ENCODE measurements at regions not wholly inside any gene's neighbourhood (a gene's known extent, or its start where the extent isn't known, plus 50 kb on each side); places are given as distances from the start of the nearest gene placed in this dataset.

DNA sequence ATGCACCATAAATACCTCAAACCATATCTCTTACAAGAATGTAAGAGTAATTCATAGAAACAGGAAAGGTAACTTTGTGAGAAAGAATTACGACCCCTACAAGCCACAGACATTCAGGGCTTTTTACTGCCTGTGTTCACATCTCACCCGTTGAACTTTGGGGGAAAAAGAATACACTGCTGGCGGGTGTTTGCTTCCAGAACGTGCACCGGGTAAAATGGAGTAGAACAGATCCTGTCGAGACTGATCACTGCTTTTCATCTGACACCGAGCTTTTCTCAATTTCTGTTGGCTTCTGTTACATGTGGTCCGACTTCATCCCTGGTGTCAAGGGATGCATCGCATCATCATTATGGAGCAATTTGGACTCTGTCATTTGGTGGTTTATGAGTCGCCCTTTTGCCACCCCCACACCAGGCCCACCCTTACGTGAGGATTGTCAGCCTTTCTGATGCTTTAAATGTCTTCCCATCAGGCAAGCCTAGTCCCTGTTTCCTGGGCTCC lies 219.2 kb upstream of the ZFP64 start:
- intact Hi-C loops (cut with DNase I; ENCODE audit: low total_unique reads): no loop called here
- no peaks in the 10 kb centered on the region for H3K27me3 ChIP-seq
- H3K36me3 ChIP-seq: no peaks in the 10 kb centered on the region
- 62 to 74% (median 68%) methylated on average over 11 of the region's 11 CpGs for WGBS, 5 donors
- TF ChIP-seq, protein P1, sequence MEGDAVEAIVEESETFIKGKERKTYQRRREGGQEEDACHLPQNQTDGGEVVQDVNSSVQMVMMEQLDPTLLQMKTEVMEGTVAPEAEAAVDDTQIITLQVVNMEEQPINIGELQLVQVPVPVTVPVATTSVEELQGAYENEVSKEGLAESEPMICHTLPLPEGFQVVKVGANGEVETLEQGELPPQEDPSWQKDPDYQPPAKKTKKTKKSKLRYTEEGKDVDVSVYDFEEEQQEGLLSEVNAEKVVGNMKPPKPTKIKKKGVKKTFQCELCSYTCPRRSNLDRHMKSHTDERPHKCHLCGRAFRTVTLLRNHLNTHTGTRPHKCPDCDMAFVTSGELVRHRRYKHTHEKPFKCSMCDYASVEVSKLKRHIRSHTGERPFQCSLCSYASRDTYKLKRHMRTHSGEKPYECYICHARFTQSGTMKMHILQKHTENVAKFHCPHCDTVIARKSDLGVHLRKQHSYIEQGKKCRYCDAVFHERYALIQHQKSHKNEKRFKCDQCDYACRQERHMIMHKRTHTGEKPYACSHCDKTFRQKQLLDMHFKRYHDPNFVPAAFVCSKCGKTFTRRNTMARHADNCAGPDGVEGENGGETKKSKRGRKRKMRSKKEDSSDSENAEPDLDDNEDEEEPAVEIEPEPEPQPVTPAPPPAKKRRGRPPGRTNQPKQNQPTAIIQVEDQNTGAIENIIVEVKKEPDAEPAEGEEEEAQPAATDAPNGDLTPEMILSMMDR (IDR thresholded peaks at IDR 0.05): no peak
- TF ChIP-seq POLR2A (IDR thresholded peaks at IDR 0.05) (no peak), POLR2AphosphoS5 (IDR thresholded peaks at IDR 0.05) (no peak), EP300 (IDR thresholded peaks at IDR 0.05) (no peak)
- no peak for DNase-seq
- peaks cover 0 to 4% (median 0%) of the 10 kb centered on the region in 4 donors for H3K4me1 ChIP-seq
- H3K4me3 ChIP-seq: no peak overlapping the region
- no peak overlapping the region for H3K27ac ChIP-seq
- no peaks in the 10 kb centered on the region for H3K9me3 ChIP-seq

DNA sequence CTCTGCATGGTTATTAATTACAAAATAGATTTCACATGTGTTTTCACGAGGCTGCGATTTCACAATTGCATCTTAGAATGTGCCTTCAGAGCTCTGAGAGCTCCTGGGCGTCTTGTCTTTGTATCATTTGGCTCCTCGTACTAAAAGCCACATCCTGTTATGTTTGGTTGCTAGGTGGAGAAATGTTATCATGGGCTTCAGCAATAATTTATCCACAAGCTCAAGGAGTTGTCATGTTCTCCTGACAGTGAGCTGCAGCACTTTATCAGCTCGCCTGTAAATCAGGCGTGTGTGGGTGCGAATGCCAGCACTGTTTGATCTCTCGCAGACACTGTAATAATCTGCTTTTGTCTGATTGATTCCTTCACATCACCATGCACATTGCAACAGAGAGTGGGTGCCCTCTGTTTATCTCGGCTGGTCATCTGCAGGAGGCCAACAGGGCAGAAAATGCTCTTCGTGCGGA lies 218.6 kb upstream of the ZFP64 start:
- Histone ChIP-seq H3K36me3 (no peaks in the 10 kb centered on the region), H3K9me3 (no peaks in the 10 kb centered on the region), H3K27me3 (no peaks in the 10 kb centered on the region), H3K4me1 (peaks cover 0 to 9% (median 0%) of the 10 kb centered on the region in 4 donors), H3K27ac (peak overlapping the region in 1 of 5 donors; percentile 10), H3K4me3 (no peak overlapping the region)
- intact Hi-C loops (cut with DNase I; ENCODE audit: low total_unique reads): no loop called here
- TF ChIP-seq, protein P1 (IDR thresholded peaks at IDR 0.05): no peak
- TF ChIP-seq POLR2A (IDR thresholded peaks at IDR 0.05) (no peak), EP300 (IDR thresholded peaks at IDR 0.05) (no peak), POLR2AphosphoS5 (IDR thresholded peaks at IDR 0.05) (no peak)
- DNase-seq: peak in 1 of 2 donors; percentile 70
- WGBS, 5 donors: 50 to 62% (median 60%) methylated on average over 11 of the region's 11 CpGs

DNA sequence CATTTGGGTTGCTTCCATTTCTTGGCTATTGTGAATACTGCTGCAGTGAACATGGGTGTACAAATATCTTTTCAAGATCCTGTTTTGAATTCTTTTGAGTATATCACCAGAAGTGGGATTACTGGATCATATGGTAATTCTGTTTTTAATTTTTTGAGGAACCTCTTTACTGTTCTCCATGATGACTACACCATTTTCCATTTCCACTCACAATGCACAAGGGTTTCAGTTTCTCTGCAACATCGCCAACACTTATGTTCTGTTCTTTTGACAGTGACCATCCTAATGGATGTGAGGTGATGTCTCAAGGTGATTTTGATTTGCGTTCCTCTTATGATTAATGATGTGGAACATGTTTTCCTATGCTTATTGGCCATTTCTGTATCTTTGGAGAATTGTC lies 214.4 kb upstream of the ZFP64 start:
- intact Hi-C loops (cut with DNase I; ENCODE audit: low total_unique reads): no loop called here
- TF ChIP-seq POLR2AphosphoS5 (IDR thresholded peaks at IDR 0.05): no peak
- TF ChIP-seq EP300 (IDR thresholded peaks at IDR 0.05): no peak
- TF ChIP-seq, protein P1 (IDR thresholded peaks at IDR 0.05): no peak
- TF ChIP-seq POLR2A (IDR thresholded peaks at IDR 0.05): no peak
- 92 to 98% (median 95%) methylated on average over 2 of the region's 2 CpGs for WGBS, 5 donors

DNA sequence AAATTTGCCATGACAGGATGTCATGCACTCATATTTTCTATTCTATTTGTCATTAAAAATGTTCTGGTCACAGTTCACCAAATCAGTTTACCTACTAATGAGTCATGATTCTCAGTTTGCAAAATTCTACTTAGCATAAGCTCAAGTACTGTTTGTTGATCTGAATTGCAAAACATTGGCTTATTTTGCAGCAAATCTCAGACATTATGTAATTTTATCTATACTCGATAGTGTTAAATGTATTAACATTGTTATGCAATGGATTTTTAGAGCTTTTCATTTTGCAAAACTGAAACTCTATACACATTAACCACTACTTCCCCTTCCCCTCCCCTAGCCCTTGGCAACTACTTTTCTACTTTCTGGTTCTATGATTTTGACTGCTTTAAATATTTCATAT lies 213.8 kb upstream of the ZFP64 start:
- Histone ChIP-seq H3K4me1 (peaks cover 0 to 9% (median 0%) of the 10 kb centered on the region in 4 donors), H3K4me3 (no peak overlapping the region), H3K36me3 (no peaks in the 10 kb centered on the region), H3K27me3 (no peaks in the 10 kb centered on the region), H3K9me3 (no peaks in the 10 kb centered on the region), H3K27ac (no peak overlapping the region)
- no peak for DNase-seq
- TF ChIP-seq, protein P1 (IDR thresholded peaks at IDR 0.05): no peak
- TF ChIP-seq POLR2AphosphoS5 (IDR thresholded peaks at IDR 0.05): no peak
- no peak for TF ChIP-seq EP300 (IDR thresholded peaks at IDR 0.05)
- TF ChIP-seq POLR2A (IDR thresholded peaks at IDR 0.05): no peak
- intact Hi-C loops (cut with DNase I; ENCODE audit: low total_unique reads): no loop called here
- 20 to 45% (median 33%) methylated on average over 1 of the region's 1 CpG for WGBS, 5 donors

More for the DNA sequence above, 214.4 kb upstream of the ZFP64 start:
- no peak overlapping the region for H3K27ac ChIP-seq
- H3K36me3 ChIP-seq: no peaks in the 10 kb centered on the region
- no peak overlapping the region for H3K4me3 ChIP-seq
- no peak for DNase-seq
- H3K4me1 ChIP-seq: peaks cover 0 to 9% (median 0%) of the 10 kb centered on the region in 4 donors
- no peaks in the 10 kb centered on the region for H3K27me3 ChIP-seq
- H3K9me3 ChIP-seq: no peaks in the 10 kb centered on the region
